A549 (cell line): ENCODE measurements at regions not wholly inside any gene's neighbourhood (a gene's known extent, or its start where the extent isn't known, plus 50 kb on each side); places are given as distances from the start of the nearest gene placed in this dataset.

Experiments used
- ATAC-seq, 2 experiments: fragments of 200-7000 bp in 1 of 2; fragments of >200 bp in 1 of 2; cut with Nextera tagmentation in 1 of 2; cut with Tn5 transposase in 1 of 2; 3 replicates each; pipeline versions ENCODE4 v1.8.0 to v1.9.1; 2018 to 2020; ENCODE audit warnings: mild to moderate bottlenecking in 1 of 2, moderate library complexity in 1 of 2
- CTCF ChIA-PET: fragments of 300-600 bp; sonication (Branson Sonifier 250); formaldehyde crosslinking; extraction: SDS; loops from one replicate; lab custom pipeline; 2021; ENCODE audit warnings: antibody characterized with exemption, inconsistent platforms; lab: Yijun Ruan, JAX
- POLR2A ChIA-PET: fragments of 350-600 bp; formaldehyde crosslinking; extraction: SDS; loops from one replicate; lab custom pipeline; 2021; ENCODE audit warnings: antibody characterized with exemption, inconsistent platforms; lab: Yijun Ruan, JAX
- DNase-seq, 2 experiments: peaks; one replicate each; pipeline versions ENCODE4 v3.0.0 to v3.0.0-alpha.2; 2011 to 2016; ENCODE audit warnings: low read depth in 1 of 2, low spot score in 1 of 2
- FAIRE-seq: peaks from 2 replicates; lab custom pipeline; 2011; peaks lifted over from hg19 to GRCh38; lab: Jason Lieb, UNC
- H3K27ac ChIP-seq, 2 experiments: fragments of >200 bp; sonication (Bioruptor Twin); formaldehyde crosslinking; 3 replicates each; pipeline ENCODE4 v1.5.1; 2016 to 2017
- H3K4me1 ChIP-seq: fragments of >200 bp; sonication (Bioruptor Twin); formaldehyde crosslinking; 3 replicates; pipeline ENCODE4 v1.6.1; 2016
- H3K4me2 ChIP-seq: fragments of >200 bp; sonication (Bioruptor Twin); formaldehyde crosslinking; 3 replicates; pipeline ENCODE4 v1.6.1; 2016
- H3K4me3 ChIP-seq: fragments of >200 bp; sonication (Bioruptor Twin); formaldehyde crosslinking; 3 replicates; pipeline ENCODE4 v1.5.1; 2016
- H3K9me3 ChIP-seq: fragments of >200 bp; sonication (Bioruptor Twin); formaldehyde crosslinking; 3 replicates; pipeline ENCODE4 v1.6.1; 2016
- BCL3 ChIP-seq: fragments of >200 bp; sonication (Bioruptor Twin); formaldehyde crosslinking; IDR thresholded peaks from 3 replicates; pipeline ENCODE4 v1.6.1; 2016
- BHLHE40 ChIP-seq: IDR thresholded peaks from 2 replicates; pipeline ENCODE4 v1.6.1; 2012; ENCODE audit warnings: low read depth, low read length, inconsistent platforms
- CBX2 ChIP-seq: fragments of 200-600 bp; sonication (generic); IDR thresholded peaks from 2 replicates; pipeline ENCODE4 v1.6.1; 2016; ENCODE audit warnings: low read depth, mild to moderate bottlenecking, borderline replicate concordance
- CHD4 ChIP-seq: fragments of 200-600 bp; sonication (generic); IDR thresholded peaks from 2 replicates; pipeline ENCODE4 v1.6.1; 2016; ENCODE audit warnings: antibody characterized with exemption, mild to moderate bottlenecking, borderline replicate concordance
- CTCF ChIP-seq: fragments of >200 bp; sonication (Bioruptor Twin); formaldehyde crosslinking; IDR thresholded peaks from 3 replicates; pipeline ENCODE4 v1.5.1; 2016
- ESRRA ChIP-seq: fragments of 150-350 bp; IDR thresholded peaks from 2 replicates; pipeline ENCODE4 v1.6.1; 2014; ENCODE audit warnings: mild to moderate bottlenecking, low read length, borderline replicate concordance
- FOSL2 ChIP-seq, 2 experiments: fragments of 450-650 bp in 1 of 2; fragments of >200 bp in 1 of 2; sonication (Bioruptor Twin) in 1 of 2; formaldehyde crosslinking; IDR thresholded peaks; 2 replicates each; pipeline versions ENCODE4 v1.5.0 to v1.6.1; 2016 to 2020; ENCODE audit warnings: mild to moderate bottlenecking in 1 of 2, moderate library complexity in 1 of 2
- HES2 ChIP-seq: fragments of >200 bp; sonication (Bioruptor Twin); formaldehyde crosslinking; IDR thresholded peaks from 2 replicates; pipeline ENCODE4 v1.6.1; 2016
- HEYL ChIP-seq: fragments of 250-450 bp; sonication (Bioruptor Pico); IDR thresholded peaks from 2 replicates; pipeline ENCODE4 v1.8.0; 2021; ENCODE audit warnings: mild to moderate bottlenecking, moderate library complexity
- HOXA7 ChIP-seq: fragments of 250-450 bp; sonication (Bioruptor Pico); IDR thresholded peaks from 2 replicates; pipeline ENCODE4 v1.5.0; 2020; ENCODE audit warnings: mild to moderate bottlenecking, moderate library complexity
- HOXB13 ChIP-seq: fragments of 250-450 bp; sonication (Bioruptor Pico); IDR thresholded peaks from 2 replicates; pipeline ENCODE4 v1.5.0; 2020; ENCODE audit warnings: low read depth, mild to moderate bottlenecking, moderate library complexity
- JUNB ChIP-seq: fragments of >200 bp; sonication (Bioruptor Twin); formaldehyde crosslinking; IDR thresholded peaks from 2 replicates; pipeline ENCODE4 v1.6.1; 2016
- MAFK ChIP-seq: fragments of 450-650 bp; IDR thresholded peaks from 2 replicates; pipeline ENCODE4 v1.6.1; 2014; ENCODE audit not compliant: partially characterized antibody
- MAX ChIP-seq: IDR thresholded peaks from 2 replicates; pipeline ENCODE4 v1.6.1; 2012
- PHF8 ChIP-seq: fragments of 200-600 bp; sonication (generic); IDR thresholded peaks from 2 replicates; pipeline ENCODE4 v1.6.1; 2016; ENCODE audit warnings: low read depth, mild to moderate bottlenecking, antibody characterized with exemption, moderate library complexity, borderline replicate concordance
- POLR2AphosphoS2 ChIP-seq: conservative IDR thresholded peaks from 2 replicates; pipeline ENCODE4 v1.6.1; 2012; ENCODE audit warnings: low read length, improper control_type of control experiment, inconsistent platforms
- RCOR1 ChIP-seq: fragments of 150-350 bp; IDR thresholded peaks from 2 replicates; pipeline ENCODE4 v1.6.1; 2014; ENCODE audit warnings: antibody characterized with exemption, low read length, low read depth
- RFX5 ChIP-seq: fragments of 450-650 bp; IDR thresholded peaks from 2 replicates; pipeline ENCODE4 v1.7.1; 2014; ENCODE audit warnings: antibody characterized with exemption, mild to moderate bottlenecking, moderate library complexity
- TFCP2L1 ChIP-seq: fragments of 250-450 bp; sonication (Bioruptor Pico); IDR thresholded peaks from 2 replicates; pipeline ENCODE4 v1.5.0; 2021; ENCODE audit warnings: mild to moderate bottlenecking
- ZFP36 ChIP-seq: fragments of 450-650 bp; IDR thresholded peaks from 2 replicates; pipeline ENCODE4 v1.6.1; 2014; ENCODE audit warnings: borderline replicate concordance; ENCODE audit not compliant: partially characterized antibody
- ZNF302 ChIP-seq: fragments of 250-450 bp; sonication (Bioruptor Pico); IDR thresholded peaks from 2 replicates; pipeline ENCODE4 v1.9.0; 2021; ENCODE audit warnings: inconsistent platforms, mild to moderate bottlenecking, moderate library complexity
- WGBS: methylation state at CpG from one replicate; pipeline ENCODE4 v1.1.6; 2017; ENCODE audit errors: missing lambda C conversion rate; 5-methylcytosine and 5-hydroxymethylcytosine counted together
- TF ChIP-seq, protein P1 (sequence below): fragments of 200-600 bp; sonication (generic); IDR thresholded peaks from 2 replicates; pipeline ENCODE4 v1.6.1; 2016; ENCODE audit warnings: antibody characterized with exemption, mild to moderate bottlenecking, moderate library complexity
- TF ChIP-seq, protein P2 (sequence below): IDR thresholded peaks from 2 replicates; pipeline ENCODE4 v1.6.1; 2012

- TF ChIP-seq, protein P1, sequence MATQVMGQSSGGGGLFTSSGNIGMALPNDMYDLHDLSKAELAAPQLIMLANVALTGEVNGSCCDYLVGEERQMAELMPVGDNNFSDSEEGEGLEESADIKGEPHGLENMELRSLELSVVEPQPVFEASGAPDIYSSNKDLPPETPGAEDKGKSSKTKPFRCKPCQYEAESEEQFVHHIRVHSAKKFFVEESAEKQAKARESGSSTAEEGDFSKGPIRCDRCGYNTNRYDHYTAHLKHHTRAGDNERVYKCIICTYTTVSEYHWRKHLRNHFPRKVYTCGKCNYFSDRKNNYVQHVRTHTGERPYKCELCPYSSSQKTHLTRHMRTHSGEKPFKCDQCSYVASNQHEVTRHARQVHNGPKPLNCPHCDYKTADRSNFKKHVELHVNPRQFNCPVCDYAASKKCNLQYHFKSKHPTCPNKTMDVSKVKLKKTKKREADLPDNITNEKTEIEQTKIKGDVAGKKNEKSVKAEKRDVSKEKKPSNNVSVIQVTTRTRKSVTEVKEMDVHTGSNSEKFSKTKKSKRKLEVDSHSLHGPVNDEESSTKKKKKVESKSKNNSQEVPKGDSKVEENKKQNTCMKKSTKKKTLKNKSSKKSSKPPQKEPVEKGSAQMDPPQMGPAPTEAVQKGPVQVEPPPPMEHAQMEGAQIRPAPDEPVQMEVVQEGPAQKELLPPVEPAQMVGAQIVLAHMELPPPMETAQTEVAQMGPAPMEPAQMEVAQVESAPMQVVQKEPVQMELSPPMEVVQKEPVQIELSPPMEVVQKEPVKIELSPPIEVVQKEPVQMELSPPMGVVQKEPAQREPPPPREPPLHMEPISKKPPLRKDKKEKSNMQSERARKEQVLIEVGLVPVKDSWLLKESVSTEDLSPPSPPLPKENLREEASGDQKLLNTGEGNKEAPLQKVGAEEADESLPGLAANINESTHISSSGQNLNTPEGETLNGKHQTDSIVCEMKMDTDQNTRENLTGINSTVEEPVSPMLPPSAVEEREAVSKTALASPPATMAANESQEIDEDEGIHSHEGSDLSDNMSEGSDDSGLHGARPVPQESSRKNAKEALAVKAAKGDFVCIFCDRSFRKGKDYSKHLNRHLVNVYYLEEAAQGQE: no peak
- TF ChIP-seq PHF8 (no peak), BCL3 (no peak), FOSL2 (IDR thresholded peaks at IDR 0.05) (no peak), FOSL2 (CRISPR knock-in tag; IDR thresholded peaks at IDR 0.05) (no peak), RFX5 (no peak), ESRRA (no peak), HOXB13 (CRISPR knock-in tag) (no peak), ZFP36 (no peak), RCOR1 (no peak), ZNF302 (CRISPR knock-in tag) (no peak)
- TF ChIP-seq, all 56 proteins: peak for 0
These were observed 122.6 kb downstream of the METTL4 start (continued) for GRCh38 chr18:2448565-2449151.

GRCh38 chr18:2451556-2451955 is 119.7 kb downstream of the METTL4 start:
- Histone ChIP-seq H3K4me3 (no peak overlapping the region), H3K27ac (no peak overlapping the region)
- no peak for FAIRE-seq
- TF ChIP-seq BHLHE40 (no peak), HEYL (CRISPR knock-in tag) (no peak), MAX (no peak), ZFP36 (no peak), MAFK (no peak), TFCP2L1 (CRISPR knock-in tag) (no peak), HOXA7 (no peak), CBX2 (no peak), POLR2AphosphoS2 (no peak), CTCF (no peak), HES2 (no peak), CHD4 (no peak), FOSL2 (IDR thresholded peaks at IDR 0.05) (no peak), FOSL2 (CRISPR knock-in tag; IDR thresholded peaks at IDR 0.05) (no peak), ESRRA (no peak), JUNB (no peak)
- TF ChIP-seq, protein P1: no peak
- TF ChIP-seq, protein P2, sequence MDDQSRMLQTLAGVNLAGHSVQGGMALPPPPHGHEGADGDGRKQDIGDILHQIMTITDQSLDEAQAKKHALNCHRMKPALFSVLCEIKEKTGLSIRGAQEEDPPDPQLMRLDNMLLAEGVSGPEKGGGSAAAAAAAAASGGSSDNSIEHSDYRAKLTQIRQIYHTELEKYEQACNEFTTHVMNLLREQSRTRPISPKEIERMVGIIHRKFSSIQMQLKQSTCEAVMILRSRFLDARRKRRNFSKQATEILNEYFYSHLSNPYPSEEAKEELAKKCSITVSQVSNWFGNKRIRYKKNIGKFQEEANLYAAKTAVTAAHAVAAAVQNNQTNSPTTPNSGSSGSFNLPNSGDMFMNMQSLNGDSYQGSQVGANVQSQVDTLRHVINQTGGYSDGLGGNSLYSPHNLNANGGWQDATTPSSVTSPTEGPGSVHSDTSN: no peak
- TF ChIP-seq, all 56 proteins: peak for 0
- ChIA-PET POLR2A (no interaction called here), CTCF (no interaction called here)
- no peaks in the 10 kb centered on the region for H3K4me1 ChIP-seq
- no peak for DNase-seq
- no peak overlapping the region for H3K4me2 ChIP-seq
- H3K9me3 ChIP-seq: no peaks in the 10 kb centered on the region
- 88% methylated on average over 1 of the region's 1 CpG for WGBS
- ATAC-seq: no peak
